MM.1S (cell line): ENCODE measurements at regions not wholly inside any gene's neighbourhood (a gene's known extent, or its start where the extent isn't known, plus 50 kb on each side); places are given as distances from the start of the nearest gene placed in this dataset.

ENCODE experiments used
- EZH2 ChIP-seq: fragments of 300-600 bp; sonication (generic); optimal IDR thresholded peaks from 2 replicates; pipeline ENCODE3; 2017; ENCODE audit warnings: low read depth, mild to moderate bottlenecking, antibody characterized with exemption, low read length, mixed read lengths
- EZH2phosphoT487 ChIP-seq: fragments of 300-600 bp; sonication (generic); IDR thresholded peaks from 2 replicates; pipeline ENCODE4 v1.6.1; 2018; ENCODE audit warnings: antibody characterized with exemption, low read length
- TF ChIP-seq, protein P1 (sequence below): fragments of 300-600 bp; sonication (generic); IDR thresholded peaks from 2 replicates; pipeline ENCODE4 v1.5.1; 2016; ENCODE audit warnings: antibody characterized with exemption, low read length, mixed read lengths

DNA sequence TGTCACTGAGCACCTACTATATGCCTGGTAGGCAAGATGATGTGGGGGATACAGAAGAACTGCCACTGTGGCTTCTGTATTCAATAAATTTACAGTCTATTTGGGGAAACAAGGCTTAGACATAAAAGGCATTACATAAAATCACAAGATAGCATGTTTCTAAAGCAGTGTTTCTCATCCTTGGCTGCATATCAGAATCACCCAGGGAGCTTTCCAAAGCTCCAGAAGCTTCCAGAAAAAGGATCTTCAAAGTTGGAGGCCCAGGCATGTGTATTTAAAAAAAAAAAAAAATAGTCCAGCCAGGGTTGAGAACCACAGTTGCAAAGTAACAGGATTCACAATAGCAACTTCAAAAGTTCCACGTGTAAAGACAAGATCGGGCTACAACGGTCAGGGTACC lies 112.4 kb upstream of the SPACA1 start:
- TF ChIP-seq, protein P1, sequence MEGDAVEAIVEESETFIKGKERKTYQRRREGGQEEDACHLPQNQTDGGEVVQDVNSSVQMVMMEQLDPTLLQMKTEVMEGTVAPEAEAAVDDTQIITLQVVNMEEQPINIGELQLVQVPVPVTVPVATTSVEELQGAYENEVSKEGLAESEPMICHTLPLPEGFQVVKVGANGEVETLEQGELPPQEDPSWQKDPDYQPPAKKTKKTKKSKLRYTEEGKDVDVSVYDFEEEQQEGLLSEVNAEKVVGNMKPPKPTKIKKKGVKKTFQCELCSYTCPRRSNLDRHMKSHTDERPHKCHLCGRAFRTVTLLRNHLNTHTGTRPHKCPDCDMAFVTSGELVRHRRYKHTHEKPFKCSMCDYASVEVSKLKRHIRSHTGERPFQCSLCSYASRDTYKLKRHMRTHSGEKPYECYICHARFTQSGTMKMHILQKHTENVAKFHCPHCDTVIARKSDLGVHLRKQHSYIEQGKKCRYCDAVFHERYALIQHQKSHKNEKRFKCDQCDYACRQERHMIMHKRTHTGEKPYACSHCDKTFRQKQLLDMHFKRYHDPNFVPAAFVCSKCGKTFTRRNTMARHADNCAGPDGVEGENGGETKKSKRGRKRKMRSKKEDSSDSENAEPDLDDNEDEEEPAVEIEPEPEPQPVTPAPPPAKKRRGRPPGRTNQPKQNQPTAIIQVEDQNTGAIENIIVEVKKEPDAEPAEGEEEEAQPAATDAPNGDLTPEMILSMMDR = no peak
- TF ChIP-seq EZH2 = no peak
- TF ChIP-seq EZH2phosphoT487 = no peak
